Amygdala (tissue), 56 donors: ENCODE measurements at regions not wholly inside any gene's neighbourhood (a gene's known extent, or its start where the extent isn't known, plus 50 kb on each side); places are given as distances from the start of the nearest gene placed in this dataset.

ENCODE experiments used
- DNase-seq, 56 donors: peaks; one replicate each; lab custom pipeline; 2025; lab: John Stamatoyannopoulos, UW

DNA sequence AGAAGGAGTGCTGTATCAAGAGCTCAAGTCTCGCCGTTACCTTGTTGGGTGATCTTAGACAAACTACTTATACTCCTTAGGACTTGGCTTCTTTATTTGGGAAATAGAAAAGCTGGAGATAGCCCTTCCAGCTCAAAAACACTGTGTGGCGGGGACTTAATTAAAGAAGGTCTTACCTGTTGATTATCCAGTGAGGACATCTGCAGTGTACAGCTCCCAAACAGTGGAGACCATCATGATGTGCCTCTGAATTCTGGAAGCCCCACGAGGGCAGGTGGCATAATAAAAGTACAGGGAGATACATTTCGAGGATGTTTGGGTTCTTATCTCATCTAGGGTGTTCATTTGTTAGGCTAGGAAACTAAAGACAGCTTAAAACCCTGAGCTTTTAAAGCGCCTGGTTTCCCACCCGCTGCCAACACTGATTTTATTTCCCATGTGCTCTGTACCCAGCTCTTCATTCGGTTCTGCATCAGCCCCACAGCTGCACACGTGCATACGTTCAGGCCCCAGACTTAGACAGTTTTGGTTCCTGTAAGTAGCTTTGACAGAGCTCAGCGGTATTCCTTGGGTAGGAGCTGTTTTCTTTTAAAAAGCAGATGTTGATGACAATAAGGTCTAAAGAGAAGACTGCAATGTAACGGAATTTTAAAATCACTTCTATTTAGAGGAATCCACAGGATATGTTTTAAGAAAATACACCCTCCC, 80.5 kb upstream of the SIX2 start:
- no peak for DNase-seq

DNA sequence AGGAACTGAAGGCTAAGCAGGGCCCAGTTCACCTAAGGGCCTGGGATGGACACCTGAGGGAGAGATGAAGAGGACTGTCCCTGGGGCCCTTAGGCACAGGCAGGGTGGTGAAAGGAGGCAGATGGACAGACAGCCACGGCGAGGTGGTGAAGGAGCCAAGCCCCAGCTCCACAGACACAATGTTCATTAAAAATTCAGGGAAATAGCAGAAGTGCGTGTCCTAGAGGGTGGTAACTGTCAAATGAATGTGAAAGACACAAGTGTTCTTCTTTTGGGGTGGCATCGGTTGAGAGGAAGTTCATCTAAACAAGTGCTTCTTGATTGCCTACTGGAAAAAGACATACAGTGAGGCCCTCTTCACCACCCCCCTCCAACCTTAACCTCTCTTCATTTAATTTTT, 76.2 kb upstream of the SIX2 start:
- no peak for DNase-seq

DNA sequence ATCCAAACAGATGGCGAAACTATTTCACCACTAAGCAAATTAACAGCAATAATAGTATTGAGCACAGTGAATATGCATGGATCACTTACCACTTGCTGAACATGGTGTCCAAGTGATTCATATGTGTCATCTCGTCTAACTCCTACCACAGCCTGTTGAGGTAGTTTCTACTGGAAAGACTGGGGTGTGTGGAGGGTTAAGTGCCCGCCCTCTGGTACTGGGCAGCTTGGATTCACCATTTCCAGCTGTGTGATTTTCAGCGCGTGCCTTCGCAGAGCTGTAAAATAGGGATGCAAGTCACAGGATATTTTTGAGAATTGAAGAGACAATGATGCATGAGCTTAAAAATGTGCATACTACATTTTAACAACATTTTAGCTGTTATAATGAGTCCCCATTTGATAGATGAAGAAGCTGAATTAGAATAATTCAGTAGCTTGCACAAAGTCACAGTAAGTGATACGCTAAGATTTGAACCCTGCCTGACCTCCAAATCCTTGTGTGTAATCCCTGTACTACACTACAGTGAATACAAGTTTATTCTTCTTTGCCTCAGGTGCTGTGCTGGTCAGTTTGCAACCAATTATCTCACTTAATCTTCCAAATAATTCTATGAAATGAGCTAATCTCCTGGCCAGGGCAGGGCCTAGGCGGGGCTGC, 75.2 kb upstream of the SIX2 start:
- DNase-seq, result no peak

- DNase-seq, result no peak
These were observed 73.9 kb upstream of the SIX2 start for GRCh38 chr2:45083175-45083574.

DNA sequence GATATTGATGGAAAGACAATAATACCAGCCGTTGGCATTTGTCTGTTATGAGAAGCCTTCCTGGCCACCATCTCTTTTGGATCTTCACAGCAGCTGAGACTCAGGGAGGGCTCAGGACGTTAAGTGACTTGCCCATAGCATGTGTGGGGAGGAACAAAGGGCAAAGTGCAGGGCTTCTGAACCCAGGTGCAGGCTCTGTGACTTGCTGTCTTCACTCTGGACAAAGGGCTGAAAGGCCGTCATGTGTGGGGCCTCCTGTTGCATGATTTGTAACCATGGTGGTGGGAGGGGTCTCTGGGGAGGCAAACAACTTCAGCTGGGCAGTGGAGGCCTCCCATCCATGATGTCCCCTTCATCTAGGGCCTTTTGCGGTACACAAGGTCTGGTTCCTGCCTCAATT, 65.5 kb upstream of the SIX2 start:
- DNase-seq, result no peak

GRCh38 chr2:45072862-45073237, 63.6 kb upstream of the SIX2 start:
- no peak for DNase-seq

DNA sequence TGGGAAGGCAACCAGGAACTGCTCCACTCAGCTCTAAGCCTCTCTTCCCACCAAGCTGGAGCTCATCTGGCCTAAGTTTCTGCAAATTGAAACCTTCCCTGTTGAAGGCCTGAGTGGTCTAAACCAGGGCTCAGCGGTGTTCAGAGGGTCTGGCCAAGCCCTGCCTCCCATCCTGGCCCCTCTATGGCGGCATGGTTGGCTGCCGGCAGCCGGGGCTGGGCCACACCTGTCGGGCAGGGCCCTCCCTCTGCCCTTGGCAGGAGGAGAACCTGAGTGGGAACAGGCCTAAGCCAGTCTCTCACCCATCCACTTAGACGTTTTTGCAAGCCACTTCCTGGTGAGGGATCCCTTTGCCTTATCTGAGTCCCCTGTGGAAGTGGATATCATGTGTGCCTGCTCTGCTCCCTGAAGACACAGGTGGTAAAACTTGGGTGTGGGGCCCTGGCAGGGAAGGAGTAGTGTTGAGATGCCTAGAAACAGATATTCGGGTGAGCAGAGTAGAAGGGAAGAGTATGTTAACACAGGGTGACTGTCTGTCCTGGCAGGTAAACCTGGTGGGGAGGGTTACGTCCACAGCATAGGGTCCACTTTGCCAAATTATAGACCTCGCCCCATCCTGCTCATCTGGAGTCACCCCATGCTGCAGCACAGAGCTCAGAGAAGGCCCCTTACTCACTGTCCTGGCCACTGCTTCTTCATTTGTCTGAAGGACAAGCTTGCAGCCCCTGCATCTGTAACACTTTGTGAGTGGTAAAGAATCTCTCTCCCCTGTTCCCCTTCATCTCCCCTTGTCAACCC, 63.0 kb upstream of the SIX2 start:
- no peak for DNase-seq

GRCh38 chr2:45070113-45070652, 60.9 kb upstream of the SIX2 start:
- DNase-seq, result no peak

GRCh38 chr2:45069684-45070083, 60.4 kb upstream of the SIX2 start:
- no peak for DNase-seq

- DNase-seq, result no peak
These were observed 59.4 kb upstream of the SIX2 start for GRCh38 chr2:45068571-45069140.

DNA sequence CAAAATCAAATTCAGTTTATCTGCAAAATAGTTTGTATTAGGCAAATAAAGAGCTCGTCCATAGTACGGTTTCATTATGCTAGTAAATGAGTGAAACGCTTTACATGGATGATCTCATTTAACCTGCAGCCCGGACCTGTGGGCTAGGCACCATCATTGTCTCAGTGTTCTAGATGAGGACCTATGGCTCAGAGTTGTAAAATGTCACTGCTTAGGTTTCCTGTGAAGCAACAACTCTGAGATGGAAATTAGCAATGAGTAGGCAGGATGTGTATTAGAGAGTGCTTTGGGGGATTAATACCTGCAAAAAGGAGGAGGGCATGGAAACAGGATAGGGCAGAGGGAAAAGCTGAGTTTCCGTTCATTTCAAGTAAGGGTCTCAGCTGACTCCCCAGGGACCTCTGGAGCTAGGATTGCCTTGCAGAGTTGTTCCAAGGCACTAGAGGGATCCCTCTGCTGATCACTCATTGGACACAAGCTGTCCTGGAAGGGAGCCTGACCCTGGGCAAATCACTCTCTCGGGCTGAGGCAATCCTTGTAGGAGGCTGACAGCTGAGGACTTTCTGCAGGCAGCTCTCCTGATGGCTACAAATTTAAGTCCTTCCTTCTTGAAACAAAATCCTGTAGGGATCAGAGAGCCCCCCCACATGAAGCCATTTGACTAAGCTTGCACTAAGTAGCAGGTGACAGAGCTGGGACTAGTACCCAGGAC, 58.8 kb upstream of the SIX2 start:
- DNase-seq, result no peak
